Colonic mucosa (tissue), 4 donors: ENCODE measurements at regions not wholly inside any gene's neighbourhood (a gene's known extent, or its start where the extent isn't known, plus 50 kb on each side); places are given as distances from the start of the nearest gene placed in this dataset.

ENCODE experiments used
- DNase-seq: peaks from one replicate; pipeline ENCODE4 v3.0.0-alpha.2; 2020
- H3K27ac ChIP-seq: fragments of 200-600 bp; one replicate; pipeline ENCODE4 v1.8.0; 2021
- H3K27me3 ChIP-seq: fragments of 200-600 bp; one replicate; pipeline ENCODE4 v1.8.0; 2021
- H3K36me3 ChIP-seq: fragments of 200-600 bp; one replicate; pipeline ENCODE4 v1.8.0; 2021
- H3K4me1 ChIP-seq: fragments of 200-600 bp; one replicate; pipeline ENCODE4 v1.8.0; 2021; ENCODE audit warnings: mild to moderate bottlenecking
- H3K4me3 ChIP-seq: fragments of 200-600 bp; one replicate; pipeline ENCODE4 v1.8.0; 2021
- H3K9ac ChIP-seq, 2 donors: one replicate each; pipeline ENCODE4 v1.7.0; 2013; ENCODE audit warnings: control low read depth in 2 of 2, low read depth in 2 of 2, low read length in 2 of 2
- H3K9me3 ChIP-seq: fragments of 200-600 bp; one replicate; pipeline ENCODE4 v1.8.0; 2021
- intact Hi-C: fragments of 100-400 bp; cut with DNase I; formaldehyde crosslinking; loops from one replicate; pipeline ENCODE4 v1.14.1; 2022
- TF ChIP-seq, protein P1 (sequence below): fragments of 200-600 bp; IDR thresholded peaks from one replicate; pipeline ENCODE4 v1.8.0; 2022; ENCODE audit warnings: antibody characterized with exemption, mild to moderate bottlenecking
- donor health status: healthy.
- donor health status: DM: no; HTN: no; CAD: no.
- donor health status: DM: no; HTN: no; CAD: no.

DNA sequence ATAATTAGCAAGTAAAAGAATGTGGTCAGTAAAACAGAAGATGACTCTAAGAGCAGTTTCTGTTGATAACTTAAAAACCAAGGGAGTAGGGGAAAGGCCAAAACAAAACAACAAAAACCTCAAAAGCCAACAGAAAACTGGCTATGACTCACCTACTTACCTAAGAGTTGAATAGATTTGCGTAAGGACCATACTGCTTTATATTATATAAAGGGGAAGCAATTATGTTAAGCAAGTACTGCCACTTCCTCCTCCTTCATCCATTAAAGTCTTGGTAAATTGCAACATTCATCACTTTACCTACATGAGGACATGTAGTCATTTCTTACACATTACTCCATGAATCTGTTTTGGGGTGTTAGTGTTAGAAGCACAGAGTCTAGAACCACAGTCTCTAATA, 85.9 kb upstream of the FAM47A start:
- H3K4me1 ChIP-seq, result no peaks in the 10 kb centered on the region
- no peaks in the 10 kb centered on the region for H3K27me3 ChIP-seq
- no peak overlapping the region for H3K9ac ChIP-seq
- DNase-seq, result no peak
- H3K36me3 ChIP-seq, result no peaks in the 10 kb centered on the region
- intact Hi-C loops, result no loop called here
- TF ChIP-seq, protein P1, sequence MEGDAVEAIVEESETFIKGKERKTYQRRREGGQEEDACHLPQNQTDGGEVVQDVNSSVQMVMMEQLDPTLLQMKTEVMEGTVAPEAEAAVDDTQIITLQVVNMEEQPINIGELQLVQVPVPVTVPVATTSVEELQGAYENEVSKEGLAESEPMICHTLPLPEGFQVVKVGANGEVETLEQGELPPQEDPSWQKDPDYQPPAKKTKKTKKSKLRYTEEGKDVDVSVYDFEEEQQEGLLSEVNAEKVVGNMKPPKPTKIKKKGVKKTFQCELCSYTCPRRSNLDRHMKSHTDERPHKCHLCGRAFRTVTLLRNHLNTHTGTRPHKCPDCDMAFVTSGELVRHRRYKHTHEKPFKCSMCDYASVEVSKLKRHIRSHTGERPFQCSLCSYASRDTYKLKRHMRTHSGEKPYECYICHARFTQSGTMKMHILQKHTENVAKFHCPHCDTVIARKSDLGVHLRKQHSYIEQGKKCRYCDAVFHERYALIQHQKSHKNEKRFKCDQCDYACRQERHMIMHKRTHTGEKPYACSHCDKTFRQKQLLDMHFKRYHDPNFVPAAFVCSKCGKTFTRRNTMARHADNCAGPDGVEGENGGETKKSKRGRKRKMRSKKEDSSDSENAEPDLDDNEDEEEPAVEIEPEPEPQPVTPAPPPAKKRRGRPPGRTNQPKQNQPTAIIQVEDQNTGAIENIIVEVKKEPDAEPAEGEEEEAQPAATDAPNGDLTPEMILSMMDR, result no peak
- H3K27ac ChIP-seq, result no peak overlapping the region
- H3K4me3 ChIP-seq, result no peak overlapping the region
- no peaks in the 10 kb centered on the region for H3K9me3 ChIP-seq

- DNase-seq, result no peak
- intact Hi-C loops, result no loop called here
- no peaks in the 10 kb centered on the region for H3K36me3 ChIP-seq
These were observed 65.8 kb upstream of the FAM47A start for GRCh38 chrX:34197946-34198345.

More at GRCh38 chrX:34197946-34198345, 65.8 kb upstream of the FAM47A start:
- Histone ChIP-seq H3K4me1 (no peaks in the 10 kb centered on the region), H3K27ac (no peak overlapping the region), H3K27me3 (no peaks in the 10 kb centered on the region), H3K9ac (no peak overlapping the region), H3K4me3 (no peak overlapping the region), H3K9me3 (no peaks in the 10 kb centered on the region)
- TF ChIP-seq, protein P1, result no peak
